ENCODE measurements at regions not wholly inside any gene's neighbourhood (a gene's known extent, or its start where the extent isn't known, plus 50 kb on each side); places are given as distances from the start of the nearest gene placed in this dataset.
A peak's percentile ranks its signal among the peaks of the same experiment; 100 is the strongest.

DNA sequence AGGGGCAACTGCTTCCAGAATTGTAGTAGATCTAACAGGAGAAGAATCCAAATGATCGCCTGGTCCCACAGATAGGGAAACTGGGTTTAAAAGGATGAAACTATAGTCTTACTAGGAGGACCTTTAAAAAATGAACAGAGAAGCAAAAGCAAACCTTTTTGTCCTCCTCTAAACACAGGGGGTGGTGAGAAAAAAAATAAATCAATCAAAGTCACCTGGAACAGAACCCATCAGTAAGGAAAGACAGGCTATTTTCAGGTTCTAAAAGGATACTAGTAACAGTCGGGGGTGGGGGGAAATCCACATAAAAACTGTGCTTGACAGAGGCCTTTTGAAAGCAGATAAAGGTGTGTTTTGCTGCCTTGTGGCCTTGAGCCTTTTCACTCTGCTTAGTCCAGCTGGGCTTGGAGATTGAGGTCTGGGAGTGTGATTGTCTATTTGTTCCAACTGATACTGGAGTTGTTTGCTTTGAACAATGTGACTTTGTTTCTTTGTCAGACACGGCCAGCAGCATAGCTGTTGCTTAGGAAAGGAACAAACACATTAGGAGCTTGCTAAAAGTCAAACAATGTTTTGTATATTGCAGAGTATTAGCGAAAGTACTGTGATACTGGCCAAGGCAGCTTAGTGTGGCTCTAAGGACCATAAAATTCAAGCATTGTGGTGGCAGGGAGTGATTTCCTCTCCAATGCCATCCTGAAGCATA, 141.1 kb upstream of the IRF2BP2 start:
- no peaks in the 10 kb centered on the region for H3K27me3 Mint-ChIP-seq (ENCODE audit: low read depth, poor library complexity)
- no peaks in the 10 kb centered on the region for H3K9me3 Mint-ChIP-seq
- no peak for DNase-seq
- TF ChIP-seq, protein P1, sequence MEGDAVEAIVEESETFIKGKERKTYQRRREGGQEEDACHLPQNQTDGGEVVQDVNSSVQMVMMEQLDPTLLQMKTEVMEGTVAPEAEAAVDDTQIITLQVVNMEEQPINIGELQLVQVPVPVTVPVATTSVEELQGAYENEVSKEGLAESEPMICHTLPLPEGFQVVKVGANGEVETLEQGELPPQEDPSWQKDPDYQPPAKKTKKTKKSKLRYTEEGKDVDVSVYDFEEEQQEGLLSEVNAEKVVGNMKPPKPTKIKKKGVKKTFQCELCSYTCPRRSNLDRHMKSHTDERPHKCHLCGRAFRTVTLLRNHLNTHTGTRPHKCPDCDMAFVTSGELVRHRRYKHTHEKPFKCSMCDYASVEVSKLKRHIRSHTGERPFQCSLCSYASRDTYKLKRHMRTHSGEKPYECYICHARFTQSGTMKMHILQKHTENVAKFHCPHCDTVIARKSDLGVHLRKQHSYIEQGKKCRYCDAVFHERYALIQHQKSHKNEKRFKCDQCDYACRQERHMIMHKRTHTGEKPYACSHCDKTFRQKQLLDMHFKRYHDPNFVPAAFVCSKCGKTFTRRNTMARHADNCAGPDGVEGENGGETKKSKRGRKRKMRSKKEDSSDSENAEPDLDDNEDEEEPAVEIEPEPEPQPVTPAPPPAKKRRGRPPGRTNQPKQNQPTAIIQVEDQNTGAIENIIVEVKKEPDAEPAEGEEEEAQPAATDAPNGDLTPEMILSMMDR (IDR thresholded peaks at IDR 0.05): no peak
- no peak overlapping the region for H3K27ac Mint-ChIP-seq
- no peaks in the 10 kb centered on the region for H3K36me3 Mint-ChIP-seq (ENCODE audit: low read depth)
- peaks cover 51% of the 10 kb centered on the region for H3K4me1 Mint-ChIP-seq
- H3K4me3 Mint-ChIP-seq: no peak overlapping the region

DNA sequence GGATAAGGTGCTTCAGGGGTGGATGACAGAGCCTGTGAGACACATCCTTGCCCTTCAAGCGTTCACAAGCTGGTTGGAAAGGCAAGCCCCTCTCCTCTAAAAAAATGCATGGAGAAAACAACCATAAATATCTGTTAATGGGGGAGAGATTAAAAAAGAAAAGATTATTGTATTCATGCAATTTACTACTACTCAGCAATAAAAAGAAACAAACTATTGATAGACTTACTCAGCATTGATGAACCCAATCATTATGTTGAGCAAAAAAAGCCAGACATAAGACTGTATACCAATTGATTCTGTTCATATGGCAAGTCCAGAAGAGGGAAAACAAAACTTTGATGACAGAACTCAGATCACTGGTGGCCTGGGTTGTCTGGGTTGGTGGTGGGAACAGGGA, 138.7 kb upstream of the IRF2BP2 start:
- Mint-ChIP-seq H3K4me3 (no peak overlapping the region), H3K4me1 (peaks cover 69% of the 10 kb centered on the region), H3K9me3 (no peaks in the 10 kb centered on the region), H3K27me3 (ENCODE audit: low read depth, poor library complexity) (no peaks in the 10 kb centered on the region), H3K36me3 (ENCODE audit: low read depth) (no peaks in the 10 kb centered on the region), H3K27ac (no peak overlapping the region)
- TF ChIP-seq, protein P1 (IDR thresholded peaks at IDR 0.05): no peak
- no peak for DNase-seq

DNA sequence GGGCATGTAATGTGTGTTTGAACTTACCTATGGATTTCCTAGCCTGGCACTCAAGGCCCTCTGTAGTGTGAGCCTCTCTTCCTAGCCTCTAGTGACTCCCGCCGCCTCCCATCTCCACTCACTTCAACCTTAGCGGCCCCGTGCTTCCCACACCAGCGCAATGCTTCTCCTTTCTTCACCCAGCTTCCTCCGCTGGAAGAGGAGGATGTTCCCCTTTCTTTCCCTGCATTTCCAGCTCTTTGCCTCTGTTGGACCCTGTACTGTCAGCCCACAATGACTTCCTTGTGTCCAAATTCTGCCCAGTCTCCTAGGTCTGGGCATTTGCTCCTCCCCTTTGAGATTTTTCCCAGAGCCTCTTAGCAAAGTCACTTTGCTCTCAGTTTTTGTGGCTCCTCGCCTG, 138.1 kb upstream of the IRF2BP2 start:
- H3K4me1 Mint-ChIP-seq: peaks cover 75% of the 10 kb centered on the region
- H3K27ac Mint-ChIP-seq: no peak overlapping the region
- H3K36me3 Mint-ChIP-seq (ENCODE audit: low read depth): no peaks in the 10 kb centered on the region
- DNase-seq: no peak
- H3K27me3 Mint-ChIP-seq (ENCODE audit: low read depth, poor library complexity): no peaks in the 10 kb centered on the region
- TF ChIP-seq, protein P1 (IDR thresholded peaks at IDR 0.05): no peak
- H3K9me3 Mint-ChIP-seq: no peaks in the 10 kb centered on the region
- no peak overlapping the region for H3K4me3 Mint-ChIP-seq

DNA sequence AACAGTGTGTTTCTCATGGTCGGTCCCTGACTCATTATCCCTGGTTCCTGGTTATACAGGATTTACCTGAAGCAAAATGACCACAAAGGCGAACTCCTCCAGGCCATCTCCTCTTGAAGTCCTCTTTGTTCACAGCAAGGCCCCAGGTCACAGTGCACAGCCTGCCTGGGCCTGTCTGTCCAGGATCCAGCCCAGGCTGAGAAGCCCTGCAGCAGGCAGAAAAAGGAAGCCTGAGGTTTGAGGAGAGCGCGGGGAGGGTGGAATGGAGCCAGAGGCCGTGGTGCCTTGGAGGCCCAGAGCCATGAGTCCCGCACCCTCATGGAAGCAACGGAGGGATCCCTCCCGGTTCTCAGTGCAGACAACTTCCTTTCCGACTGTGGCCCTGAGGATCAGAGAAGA, 136.8 kb upstream of the IRF2BP2 start:
- H3K36me3 Mint-ChIP-seq (ENCODE audit: low read depth): no peaks in the 10 kb centered on the region
- no peaks in the 10 kb centered on the region for H3K27me3 Mint-ChIP-seq (ENCODE audit: low read depth, poor library complexity)
- no peak overlapping the region for H3K4me3 Mint-ChIP-seq
- H3K4me1 Mint-ChIP-seq: peaks cover 88% of the 10 kb centered on the region
- no peak overlapping the region for H3K27ac Mint-ChIP-seq
- TF ChIP-seq, protein P1 (IDR thresholded peaks at IDR 0.05): no peak
- H3K9me3 Mint-ChIP-seq: no peaks in the 10 kb centered on the region
- no peak for DNase-seq

DNA sequence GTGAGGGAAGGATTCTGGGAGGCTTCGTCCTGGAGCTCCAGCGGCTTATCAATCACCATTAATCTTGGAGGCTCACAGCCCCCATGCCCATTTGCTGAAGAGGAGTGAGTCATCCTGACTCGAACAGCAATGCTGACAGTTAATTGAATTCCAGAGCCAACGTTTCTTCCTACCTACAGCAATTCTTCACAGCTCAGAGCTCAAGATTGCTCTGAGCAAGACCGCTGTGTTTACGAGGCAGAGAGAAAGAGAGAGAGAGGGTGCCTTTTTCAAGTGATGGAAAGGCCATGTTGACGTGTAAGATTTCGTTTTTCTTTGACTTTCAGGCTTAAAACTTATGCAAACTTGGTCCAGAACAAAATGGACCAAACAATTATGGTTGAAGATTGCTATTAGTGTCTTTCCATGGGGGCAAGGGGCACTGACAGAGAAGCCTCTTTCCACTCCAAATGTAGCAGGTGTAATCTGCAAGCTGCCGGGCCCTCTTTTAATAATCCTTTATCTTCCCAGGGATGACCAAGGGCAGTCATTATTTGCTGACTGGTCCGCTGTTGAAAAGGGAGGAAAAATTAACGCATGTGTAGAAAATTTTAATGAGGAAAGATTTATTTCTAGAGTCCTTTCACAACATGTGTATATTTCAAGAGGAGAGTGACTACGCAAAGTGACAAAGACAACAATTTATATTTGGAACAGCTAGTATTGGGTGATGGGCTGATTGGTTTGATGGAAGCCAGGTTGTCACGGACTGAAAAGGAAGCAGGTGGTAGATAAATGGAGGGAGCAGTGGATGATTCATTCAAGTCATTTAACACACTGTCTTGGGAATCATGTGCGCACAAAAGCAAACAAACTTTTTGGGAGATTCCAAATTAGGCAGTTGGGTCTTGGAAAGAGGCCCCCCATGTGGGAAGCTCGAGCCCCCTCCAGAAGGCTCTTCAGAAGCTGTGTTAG, 136.1 kb upstream of the IRF2BP2 start:
- TF ChIP-seq, protein P1 (IDR thresholded peaks at IDR 0.05): no peak
- H3K36me3 Mint-ChIP-seq (ENCODE audit: low read depth): no peaks in the 10 kb centered on the region
- peak overlapping the region; percentile 53 for H3K4me3 Mint-ChIP-seq
- peaks cover 91% of the 10 kb centered on the region for H3K4me1 Mint-ChIP-seq
- H3K27me3 Mint-ChIP-seq (ENCODE audit: low read depth, poor library complexity): peaks cover 4% of the 10 kb centered on the region
- H3K9me3 Mint-ChIP-seq: no peaks in the 10 kb centered on the region
- no peak for DNase-seq
- peak overlapping the region; percentile 20 for H3K27ac Mint-ChIP-seq

Measured in nephron progenitor cell (in vitro differentiated cells).